Thyroid gland (tissue), 4 donors: ENCODE measurements at regions not wholly inside any gene's neighbourhood (a gene's known extent, or its start where the extent isn't known, plus 50 kb on each side); places are given as distances from the start of the nearest gene placed in this dataset.

Experiments
- CTCF ChIP-seq, 6 experiments: fragments of 200-600 bp in 3 of 6; fragments of 450-650 bp in 3 of 6; sonication (generic) in 3 of 6; IDR thresholded peaks; one replicate each; pipeline ENCODE4 v1.5.1; 2016 to 2019; ENCODE audit warnings: antibody characterized with exemption in 6 of 6, mild to moderate bottlenecking in 2 of 6, inconsistent platforms in 1 of 6, moderate library complexity in 1 of 6
- POLR2A ChIP-seq, 2 donors: fragments of 450-650 bp; IDR thresholded peaks; one replicate each; pipeline ENCODE4 v1.6.1; 2017; ENCODE audit warnings: antibody characterized with exemption in 2 of 2, mild to moderate bottlenecking in 2 of 2, moderate library complexity in 1 of 2

GRCh38 chr6:14706378-14706929 lies 539.4 kb upstream of the JARID2 start:
- TF ChIP-seq CTCF (IDR thresholded peaks at IDR 0.05): no peak
- no peak for TF ChIP-seq POLR2A (IDR thresholded peaks at IDR 0.05)
